NCI-H128 (cell line): ENCODE measurements at regions not wholly inside any gene's neighbourhood (a gene's known extent, or its start where the extent isn't known, plus 50 kb on each side); places are given as distances from the start of the nearest gene placed in this dataset.

Experiments
- DNase-seq: peaks from one replicate; lab custom pipeline; 2025; ENCODE audit not compliant: unreplicated experiment; lab: John Stamatoyannopoulos, UW

DNA sequence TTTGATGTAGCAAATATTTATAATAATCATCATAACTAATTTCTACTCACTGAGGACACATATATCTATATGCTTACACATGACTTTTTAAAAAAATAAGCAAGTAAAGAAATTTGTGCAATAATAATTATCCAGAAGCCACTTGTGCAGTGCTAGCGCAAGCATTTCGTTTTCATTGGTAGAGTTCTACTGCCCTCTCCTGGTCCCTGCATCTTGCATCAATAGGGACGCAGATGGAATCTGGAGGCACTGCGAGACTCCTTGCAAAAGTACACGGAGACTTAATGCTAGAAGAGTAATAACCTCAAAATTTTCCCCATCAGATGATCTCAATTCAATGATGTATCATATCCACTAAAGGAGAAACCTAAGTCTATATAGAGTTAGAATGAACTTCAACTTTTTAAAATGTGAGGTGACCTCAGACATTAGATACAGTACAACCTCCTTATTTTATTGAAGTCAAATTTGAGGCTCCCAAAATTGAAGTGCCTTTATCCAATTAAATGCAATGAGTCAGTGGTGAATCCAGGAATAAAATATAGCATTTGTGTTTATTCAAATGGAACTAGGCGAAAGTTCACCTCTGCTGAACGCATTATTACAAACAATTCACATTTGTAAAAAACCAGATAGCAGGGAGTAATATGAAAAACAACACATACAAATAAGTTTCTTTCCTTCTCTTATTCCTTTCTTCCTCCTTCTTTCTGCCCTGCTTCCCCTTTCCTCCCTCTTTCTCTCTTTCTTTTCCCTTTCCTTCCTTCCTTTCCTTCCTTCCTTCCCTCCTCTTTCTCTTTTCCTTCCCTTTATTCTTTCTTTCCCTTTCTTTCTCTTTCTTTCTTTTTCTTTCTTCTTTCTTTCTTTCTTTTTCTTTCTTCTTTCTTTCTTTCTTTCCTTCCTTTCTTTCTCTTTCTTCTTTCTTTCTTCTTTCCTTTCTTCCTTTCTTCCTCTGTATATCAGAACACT, 450.0 kb downstream of the ANKRD50 start:
- DNase-seq, result peak; percentile 25

GRCh38 chr4:124265701-124266100, 446.8 kb downstream of the ANKRD50 start:
- DNase-seq, result no peak

- DNase-seq, result no peak
These were observed 445.8 kb downstream of the ANKRD50 start for GRCh38 chr4:124266721-124267120.

DNA sequence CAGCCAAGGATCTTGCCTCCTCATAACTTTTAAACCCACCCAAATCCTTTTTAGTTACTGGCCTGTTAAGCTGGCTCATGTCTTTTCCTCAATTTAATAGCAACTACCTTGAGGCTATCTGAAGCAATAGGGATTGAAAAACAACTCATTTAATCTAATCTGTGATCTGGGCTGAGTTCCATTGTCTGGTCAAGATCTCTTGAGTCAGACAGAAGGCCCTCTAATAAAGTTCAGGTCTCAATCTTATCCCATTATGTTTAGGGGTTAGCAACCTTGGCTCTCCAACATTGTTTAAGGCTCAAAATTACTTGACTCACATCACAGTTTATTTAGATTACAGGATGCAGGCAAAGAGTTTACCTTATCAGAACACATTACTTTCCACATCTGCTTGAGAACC, 436.1 kb downstream of the ANKRD50 start:
- no peak for DNase-seq

DNA sequence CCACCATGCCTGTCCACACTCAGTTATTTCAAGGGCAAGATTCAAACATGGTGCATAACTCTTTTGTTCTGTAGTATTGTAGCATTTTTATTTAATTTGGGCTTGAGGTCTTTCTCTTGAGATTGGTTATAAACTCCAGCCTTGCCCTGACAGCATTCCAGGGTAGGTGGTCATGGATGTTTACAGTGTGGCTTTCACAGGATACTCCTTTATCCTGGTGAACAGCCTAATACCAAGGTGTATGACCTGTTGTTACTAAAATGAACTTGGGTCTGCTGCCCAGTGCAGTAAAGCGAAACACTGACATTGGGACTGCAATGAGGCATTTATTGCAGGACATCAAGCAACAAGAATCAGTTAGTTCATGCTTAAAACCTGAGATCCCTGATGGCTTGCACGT, 434.8 kb downstream of the ANKRD50 start:
- DNase-seq, result no peak

- DNase-seq, result no peak
These were observed 434.1 kb downstream of the ANKRD50 start for GRCh38 chr4:124278477-124278876.

GRCh38 chr4:124279741-124280140, 432.8 kb downstream of the ANKRD50 start:
- no peak for DNase-seq

DNA sequence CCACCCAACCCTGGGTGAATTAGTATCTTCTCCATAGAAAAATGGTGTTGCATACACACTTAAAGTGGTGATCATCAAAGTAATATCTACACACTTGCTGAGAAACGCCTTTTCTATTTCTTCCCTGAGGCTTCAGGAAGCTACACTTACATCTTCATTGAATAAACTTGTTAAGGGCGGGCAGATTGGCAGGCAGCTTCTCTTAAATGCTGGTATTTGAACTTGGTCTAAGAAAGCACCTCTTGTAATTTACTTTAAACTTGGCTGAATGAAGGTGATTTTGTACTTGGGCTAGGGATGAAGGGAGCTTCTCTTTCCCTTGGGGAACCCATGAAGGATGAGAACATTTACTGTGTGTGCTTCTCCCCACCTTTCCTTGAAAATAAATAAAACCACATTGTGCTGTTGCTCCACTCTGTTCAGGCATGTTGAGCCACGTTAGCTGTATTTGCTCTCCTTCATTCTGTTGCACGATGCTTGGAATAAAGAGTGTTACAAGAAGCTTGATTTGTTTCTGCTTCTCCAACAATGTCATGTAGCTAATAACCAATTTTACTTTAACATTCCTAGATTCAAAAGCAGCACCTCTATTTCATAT, 430.1 kb downstream of the ANKRD50 start:
- DNase-seq, result no peak

- no peak for DNase-seq
These were observed 423.6 kb downstream of the ANKRD50 start for GRCh38 chr4:124288706-124289486.

DNA sequence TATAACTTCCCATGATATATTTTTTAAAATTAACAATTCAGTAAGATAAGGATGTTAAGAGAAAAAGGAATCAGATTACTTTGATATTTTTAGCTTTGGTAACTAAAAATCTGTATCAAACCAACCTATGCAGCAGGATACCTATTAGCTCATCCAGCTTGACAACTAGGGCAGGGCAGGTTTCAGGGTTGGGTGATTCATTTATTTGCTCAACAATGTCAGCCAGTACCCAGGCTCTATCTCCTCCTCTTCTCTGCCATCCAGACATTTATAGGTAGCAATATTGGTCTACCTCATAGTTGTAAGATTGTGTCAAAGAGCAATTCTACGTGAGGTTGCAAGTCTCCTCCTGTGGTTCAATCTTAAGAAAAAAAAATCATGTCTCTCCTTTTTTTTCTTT, 421.9 kb downstream of the ANKRD50 start:
- DNase-seq, result no peak

DNA sequence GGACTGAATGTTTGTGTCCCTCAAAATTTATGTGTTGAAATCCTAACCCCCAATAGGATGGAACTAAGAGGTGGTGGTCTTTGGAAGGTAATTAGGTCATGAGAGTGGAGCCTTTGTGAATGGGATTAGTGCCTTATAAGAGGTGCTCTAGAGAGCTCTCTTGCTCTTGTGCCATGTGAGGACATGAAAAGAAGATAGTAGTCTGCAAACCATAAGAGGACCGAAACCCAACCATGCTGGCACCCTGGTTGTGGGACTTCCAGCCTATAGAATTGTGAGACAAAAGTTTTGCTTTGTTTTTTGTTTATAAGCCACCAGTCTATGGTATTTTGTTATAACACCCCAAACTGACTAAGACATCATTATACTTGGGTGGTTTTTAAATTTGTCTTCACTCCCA, 417.1 kb downstream of the ANKRD50 start:
- DNase-seq, result no peak

DNA sequence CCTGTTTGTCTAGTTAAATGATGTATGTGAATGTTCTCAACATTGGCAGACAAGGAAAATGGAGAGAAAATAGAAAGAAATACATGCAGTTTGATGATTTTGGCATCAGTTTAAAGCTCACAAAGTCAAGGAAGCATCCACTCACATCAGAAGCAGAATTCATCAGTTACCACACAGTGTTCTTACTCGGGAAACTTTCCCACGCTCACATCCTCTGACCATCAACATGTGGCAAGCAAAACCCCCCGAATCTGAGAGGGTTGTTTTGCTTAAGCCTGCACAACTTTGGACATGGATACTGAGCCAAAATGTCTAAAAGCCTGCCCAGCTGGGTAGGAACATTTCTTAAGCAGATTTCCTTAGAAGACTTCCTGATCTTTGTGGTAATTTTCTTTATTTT, 407.6 kb downstream of the ANKRD50 start:
- DNase-seq, result no peak

- no peak for DNase-seq
These were observed 406.2 kb downstream of the ANKRD50 start for GRCh38 chr4:124306352-124306751.

DNA sequence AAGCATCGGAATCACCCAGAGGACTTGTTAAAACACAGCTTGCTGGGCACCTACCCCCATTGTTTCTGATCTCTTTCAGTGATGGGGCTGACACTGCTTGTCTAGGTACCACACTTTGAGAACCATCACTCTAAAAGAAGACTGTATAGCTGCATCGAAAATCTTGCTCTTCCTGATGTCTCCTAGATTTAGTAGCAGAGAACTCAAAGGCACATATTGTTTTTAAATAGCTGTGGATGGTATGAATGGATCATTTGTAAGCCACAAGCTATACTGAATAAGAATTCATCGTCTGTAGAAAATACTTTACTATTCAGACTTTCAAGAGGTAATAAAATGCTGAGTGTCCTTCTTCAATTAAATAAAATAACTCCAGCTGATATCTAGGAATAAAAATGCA, 405.4 kb downstream of the ANKRD50 start:
- no peak for DNase-seq

GRCh38 chr4:124318292-124318691, 394.2 kb downstream of the ANKRD50 start:
- DNase-seq, result no peak

DNA sequence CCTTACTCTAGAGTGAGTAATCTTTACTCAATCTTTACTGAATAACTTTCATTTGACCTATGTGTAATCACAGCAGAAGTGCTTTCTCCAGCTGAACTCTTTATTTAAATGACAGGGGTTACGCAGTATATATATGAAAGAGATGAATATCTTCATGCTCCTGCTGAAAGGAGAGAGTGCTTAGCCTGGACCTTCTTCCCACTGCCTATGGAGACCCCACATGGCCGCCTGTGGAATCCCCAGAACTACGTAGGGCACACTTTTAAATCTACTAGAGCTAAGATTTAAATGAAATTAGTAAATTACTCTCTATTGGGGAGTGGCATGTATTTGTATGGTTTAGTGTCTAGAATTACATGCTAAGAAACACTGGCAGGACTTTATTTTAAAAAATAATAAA, 391.2 kb downstream of the ANKRD50 start:
- no peak for DNase-seq

DNA sequence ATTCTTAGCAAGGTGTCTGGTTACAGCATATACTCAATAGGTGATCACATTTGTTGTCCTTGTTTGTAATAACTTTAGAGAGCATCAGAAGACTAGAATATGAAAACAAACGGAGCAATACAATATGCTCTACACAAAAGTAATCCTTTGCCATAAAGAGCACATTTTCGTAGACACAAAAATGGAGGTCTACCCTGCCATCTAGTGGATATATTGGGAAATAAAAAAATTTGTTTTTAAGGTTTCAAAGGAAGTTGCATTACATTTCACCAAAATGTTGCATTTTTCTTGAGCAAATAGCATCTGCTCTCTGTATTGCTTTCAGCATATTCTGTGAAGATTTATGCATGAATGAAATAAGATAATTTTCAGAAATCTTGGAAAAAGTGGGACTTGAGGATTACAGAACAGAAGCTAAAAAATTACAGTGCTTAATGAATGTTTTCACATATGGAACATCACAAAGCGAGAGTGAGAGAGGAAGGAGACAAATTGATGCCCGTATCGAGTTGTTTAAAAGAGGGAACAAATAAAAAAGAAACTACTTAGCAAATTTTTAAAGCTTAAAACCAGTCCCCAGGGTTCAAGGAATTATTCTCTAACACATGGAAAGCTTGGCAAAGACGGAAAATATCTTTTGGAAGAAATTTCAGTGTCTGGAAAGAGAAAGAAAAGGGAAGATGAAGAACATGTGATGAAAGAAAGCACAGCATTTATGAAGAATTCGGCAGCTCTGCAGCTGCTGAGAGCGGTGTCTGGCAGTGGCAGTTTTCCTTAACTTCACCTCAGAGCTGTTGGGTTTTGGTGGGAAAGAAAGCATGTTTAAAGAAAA, 390.1 kb downstream of the ANKRD50 start:
- DNase-seq, result no peak

GRCh38 chr4:124325690-124326089, 386.8 kb downstream of the ANKRD50 start:
- DNase-seq, result no peak

GRCh38 chr4:124329134-124329533, 383.4 kb downstream of the ANKRD50 start:
- no peak for DNase-seq

DNA sequence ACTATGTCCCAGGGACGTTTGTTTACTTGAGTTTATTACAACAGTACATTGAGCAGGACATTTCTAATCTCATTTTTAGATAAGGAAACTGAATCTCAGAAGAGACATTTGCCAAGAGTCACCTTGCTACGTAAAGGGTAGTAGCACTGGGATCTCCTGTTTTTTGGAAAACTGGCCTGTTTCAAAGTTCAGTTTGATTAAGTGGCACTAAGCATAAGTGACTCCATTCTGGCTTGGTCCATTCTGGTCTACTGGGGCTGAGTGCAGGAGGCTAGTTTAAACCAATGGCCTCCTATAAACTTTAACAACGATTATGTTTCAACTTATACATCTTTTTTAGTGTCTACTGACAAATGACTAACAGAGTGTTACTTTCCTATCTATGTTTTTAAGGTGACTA, 382.5 kb downstream of the ANKRD50 start:
- DNase-seq, result no peak

DNA sequence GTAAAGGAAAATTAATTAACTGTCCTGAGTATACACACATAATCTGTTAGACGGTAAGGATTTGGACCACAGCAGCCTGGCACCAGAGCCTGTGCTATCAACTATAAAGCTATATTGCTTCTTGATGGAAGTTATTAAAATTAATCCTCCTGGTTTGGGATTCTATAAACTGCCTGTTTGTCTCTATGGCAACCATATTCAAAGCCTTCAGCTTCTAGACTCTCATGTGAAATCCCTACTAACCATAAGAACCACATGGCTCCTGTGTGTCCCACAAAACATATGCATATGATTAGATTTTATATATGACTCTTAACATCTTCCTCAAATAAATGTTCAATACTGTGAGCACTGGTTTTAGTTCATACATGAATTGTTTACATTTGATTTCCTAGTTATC, 380.8 kb downstream of the ANKRD50 start:
- DNase-seq, result no peak
